Psoas muscle (tissue), 7 donors: ENCODE measurements at regions not wholly inside any gene's neighbourhood (a gene's known extent, or its start where the extent isn't known, plus 50 kb on each side); places are given as distances from the start of the nearest gene placed in this dataset.
A peak's percentile ranks its signal among the peaks of the same experiment; 100 is the strongest.

Experiments used
- ATAC-seq, 4 donors: fragments of 200-7000 bp; cut with Tn5 transposase; one replicate each; pipeline ENCODE4 v1.9.1; 2020; ENCODE audit warnings: moderate library complexity in 3 of 4, mild to moderate bottlenecking in 2 of 4
- DNase-seq, 2 donors: peaks; one replicate each; pipeline ENCODE4 v3.0.0-alpha.2; 2020
- H3K27ac ChIP-seq: fragments of 200-600 bp; one replicate; pipeline ENCODE4 v1.8.0; 2022
- H3K27me3 ChIP-seq, 3 donors: fragments of 200-600 bp in 1 of 3; one replicate each; pipeline versions ENCODE4 v1.6.1 to v1.8.0; 2013 to 2022; ENCODE audit warnings: low read length in 2 of 3, mild to moderate bottlenecking in 2 of 3, moderate library complexity in 1 of 3; ENCODE audit not compliant: insufficient read depth in 3 of 3
- H3K36me3 ChIP-seq, 2 donors: fragments of 200-600 bp in 1 of 2; one replicate each; pipeline versions ENCODE4 v1.6.1 to v1.8.0; 2013 to 2022; ENCODE audit warnings: low read depth in 1 of 2, mild to moderate bottlenecking in 1 of 2, moderate library complexity in 1 of 2; ENCODE audit not compliant: insufficient read depth in 1 of 2
- H3K4me1 ChIP-seq: fragments of 200-600 bp; one replicate; pipeline ENCODE4 v1.8.0; 2022
- H3K4me3 ChIP-seq: fragments of 200-600 bp; one replicate; pipeline ENCODE4 v1.8.0; 2022; ENCODE audit warnings: mild to moderate bottlenecking
- H3K9me3 ChIP-seq: fragments of 200-600 bp; one replicate; pipeline ENCODE4 v1.8.0; 2022
- CTCF ChIP-seq: fragments of 200-600 bp; IDR thresholded peaks from one replicate; pipeline ENCODE4 v1.8.0; 2022; ENCODE audit warnings: antibody characterized with exemption
- WGBS, 3 donors: extraction: QIAGEN DNeasy Blood & Tissue Kit; methylation state at CpG; one replicate each; pipeline versions ENCODE4 v1.1.6 to v1.1.7; 2013; 5-methylcytosine and 5-hydroxymethylcytosine counted together
- intact Hi-C, 2 donors: fragments of 100-400 bp; cut with DNase I; formaldehyde crosslinking; loops; one replicate each; pipeline versions ENCODE4 v1.11.0 to v1.14.2; 2022
- donor health status: healthy with polysubstance abuse.
- donor health status: DM: no; HTN: no; CAD: no; lungs with moderate emphysema.
- donor health status: Bipolar disorder and iron deficiency.
- donor health status: healthy.
- donor health status: DM: yes; HTN: yes; CAD: no.
- donor health status: DM: no; HTN: no; CAD: no.
- donor health status: DM: yes; HTN: yes; CAD: no.

DNA sequence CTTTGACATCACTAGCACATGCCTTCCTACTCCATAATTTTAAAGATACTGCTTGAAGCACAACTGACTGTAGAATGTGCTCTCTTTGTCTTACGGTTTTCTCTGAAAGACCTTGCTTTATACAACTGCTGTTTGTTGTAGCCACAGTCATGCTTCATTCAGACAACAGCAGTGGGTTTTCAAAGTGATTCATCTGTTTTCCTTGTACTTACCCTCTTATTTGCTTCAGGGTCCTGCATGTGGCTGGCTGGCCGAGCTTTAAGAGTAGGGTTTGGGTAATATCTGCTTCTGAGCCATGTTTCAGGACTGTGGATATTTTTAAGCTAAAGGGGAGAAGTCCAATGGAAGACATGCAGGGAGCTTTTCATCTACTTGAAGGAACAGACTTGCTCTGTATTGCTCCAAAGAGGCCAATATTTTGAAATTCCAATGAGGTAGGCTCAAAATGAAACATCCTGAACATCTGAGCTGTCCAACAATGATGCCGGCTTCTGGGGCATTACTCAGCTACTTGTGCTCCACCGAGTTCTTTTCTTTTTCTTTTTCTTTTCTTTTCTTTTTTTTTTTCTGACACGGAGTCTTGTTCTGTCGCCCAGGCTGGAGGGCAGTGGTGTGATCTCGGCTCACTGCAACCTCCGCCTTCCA is 160.2 kb upstream of the SGK1 start:
- no peaks in the 10 kb centered on the region for H3K27me3 ChIP-seq
- H3K27ac ChIP-seq, result no peak overlapping the region
- no peak for TF ChIP-seq CTCF
- intact Hi-C loops, result no loop called here
- ATAC-seq (no peak), DNase-seq (no peak)
- no peaks in the 10 kb centered on the region for H3K9me3 ChIP-seq
- H3K4me1 ChIP-seq, result peaks cover 24% of the 10 kb centered on the region
- H3K36me3 ChIP-seq, result no peaks in the 10 kb centered on the region
- 86 to 91% (median 89%) methylated on average over 8 of the region's 8 CpGs for WGBS, 3 donors
- no peak overlapping the region for H3K4me3 ChIP-seq

GRCh38 chr6:134474955-134475354 is 157.0 kb upstream of the SGK1 start:
- intact Hi-C loops, result loop anchor here in 1 of 2 donors (5.0 kb wide), 1 partner anchor 298 kb away; no protein-coding TSS in a partner anchor
- peaks cover 7% of the 10 kb centered on the region for H3K4me1 ChIP-seq
- WGBS, 3 donors, result 40 to 79% (median 50%) methylated on average over 9 of the region's 9 CpGs

GRCh38 chr6:134472661-134473060 is 154.7 kb upstream of the SGK1 start:
- intact Hi-C loops, result loop anchor here in 1 of 2 donors (5.0 kb wide), 1 partner anchor 295 kb away; no protein-coding TSS in a partner anchor
- H3K36me3 ChIP-seq, result no peaks in the 10 kb centered on the region
- no peaks in the 10 kb centered on the region for H3K27me3 ChIP-seq
- DNase-seq (no peak), ATAC-seq (no peak)
- peaks cover 25% of the 10 kb centered on the region for H3K4me1 ChIP-seq
- TF ChIP-seq CTCF, result no peak
- H3K9me3 ChIP-seq, result no peaks in the 10 kb centered on the region
- H3K4me3 ChIP-seq, result no peak overlapping the region
- 61 to 83% (median 62%) methylated on average over 1 of the region's 1 CpG for WGBS, 3 donors
- peak overlapping the region; percentile 87 for H3K27ac ChIP-seq

More at GRCh38 chr6:134474955-134475354, 157.0 kb upstream of the SGK1 start:
- no peaks in the 10 kb centered on the region for H3K9me3 ChIP-seq
- no peak overlapping the region for H3K4me3 ChIP-seq
- DNase-seq (no peak), ATAC-seq (peak; percentile 37 to 77 (median 58))
- no peaks in the 10 kb centered on the region for H3K27me3 ChIP-seq
- H3K27ac ChIP-seq, result peak overlapping the region; percentile 24
- H3K36me3 ChIP-seq, result no peaks in the 10 kb centered on the region
- TF ChIP-seq CTCF, result no peak

DNA sequence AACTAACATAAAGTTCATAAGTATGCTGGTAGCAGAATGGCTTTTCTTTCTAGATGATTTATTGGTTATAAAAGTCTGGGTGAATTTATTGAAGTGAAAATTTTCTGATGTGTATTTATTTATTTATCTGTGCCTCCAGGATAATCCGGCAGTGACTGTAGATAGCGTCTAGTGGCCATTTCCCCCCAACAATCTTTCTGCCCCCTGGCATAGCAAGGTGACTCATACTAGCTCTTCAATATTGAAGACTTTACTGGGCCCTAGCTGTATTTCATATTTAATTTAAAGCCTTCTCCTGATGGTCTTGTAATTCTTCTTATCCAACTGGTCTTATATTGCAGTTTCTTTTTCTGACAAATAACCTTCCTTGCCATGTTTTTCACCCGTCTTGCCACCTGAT is 154.1 kb upstream of the SGK1 start:
- H3K27me3 ChIP-seq, result no peaks in the 10 kb centered on the region
- no peak for DNase-seq
- peak overlapping the region; percentile 87 for H3K27ac ChIP-seq
- WGBS, 3 donors, result 88 to 97% (median 92%) methylated on average over 3 of the region's 3 CpGs
- H3K4me3 ChIP-seq, result no peak overlapping the region
- intact Hi-C loops, result loop anchor here in 1 of 2 donors (5.0 kb wide), 1 partner anchor 295 kb away; no protein-coding TSS in a partner anchor
- no peaks in the 10 kb centered on the region for H3K36me3 ChIP-seq
- ATAC-seq, result no peak
- no peaks in the 10 kb centered on the region for H3K9me3 ChIP-seq
- peaks cover 31% of the 10 kb centered on the region for H3K4me1 ChIP-seq
- TF ChIP-seq CTCF, result no peak
